ENCODE measurements at regions not wholly inside any gene's neighbourhood (a gene's known extent, or its start where the extent isn't known, plus 50 kb on each side); places are given as distances from the start of the nearest gene placed in this dataset.

GRCh38 chr1:8115769-8116167 is 89.7 kb upstream of the ERRFI1 start:
- TF ChIP-seq, protein P1, sequence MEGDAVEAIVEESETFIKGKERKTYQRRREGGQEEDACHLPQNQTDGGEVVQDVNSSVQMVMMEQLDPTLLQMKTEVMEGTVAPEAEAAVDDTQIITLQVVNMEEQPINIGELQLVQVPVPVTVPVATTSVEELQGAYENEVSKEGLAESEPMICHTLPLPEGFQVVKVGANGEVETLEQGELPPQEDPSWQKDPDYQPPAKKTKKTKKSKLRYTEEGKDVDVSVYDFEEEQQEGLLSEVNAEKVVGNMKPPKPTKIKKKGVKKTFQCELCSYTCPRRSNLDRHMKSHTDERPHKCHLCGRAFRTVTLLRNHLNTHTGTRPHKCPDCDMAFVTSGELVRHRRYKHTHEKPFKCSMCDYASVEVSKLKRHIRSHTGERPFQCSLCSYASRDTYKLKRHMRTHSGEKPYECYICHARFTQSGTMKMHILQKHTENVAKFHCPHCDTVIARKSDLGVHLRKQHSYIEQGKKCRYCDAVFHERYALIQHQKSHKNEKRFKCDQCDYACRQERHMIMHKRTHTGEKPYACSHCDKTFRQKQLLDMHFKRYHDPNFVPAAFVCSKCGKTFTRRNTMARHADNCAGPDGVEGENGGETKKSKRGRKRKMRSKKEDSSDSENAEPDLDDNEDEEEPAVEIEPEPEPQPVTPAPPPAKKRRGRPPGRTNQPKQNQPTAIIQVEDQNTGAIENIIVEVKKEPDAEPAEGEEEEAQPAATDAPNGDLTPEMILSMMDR (conservative IDR thresholded peaks at IDR 0.05; ENCODE audit: low read length): no peak
- TF ChIP-seq EZH2phosphoT487 (IDR thresholded peaks at IDR 0.05; ENCODE audit: borderline replicate concordance): no peak

All from Loucy (cell line).